Neural cell (in vitro differentiated cells): ENCODE measurements at regions not wholly inside any gene's neighbourhood (a gene's known extent, or its start where the extent isn't known, plus 50 kb on each side); places are given as distances from the start of the nearest gene placed in this dataset.
"Not testable (repeated sequence)": the region's sequence is repeated elsewhere in the genome, so short reads cannot be mapped to it uniquely, and the experiment has no call there.

Experiments used
- H2AFZ ChIP-seq: fragments of 200-600, 300-800 bp; sonication (generic), shearing (Covaris generic); 2 replicates; pipeline ENCODE4 v1.6.0; 2014; ENCODE audit warnings: low read depth, mild to moderate bottlenecking, antibody characterized with exemption, low read length, moderate library complexity
- H3F3A ChIP-seq: fragments of 200-600 bp; shearing (Covaris generic); 2 replicates; pipeline ENCODE4 v1.6.1; 2016; ENCODE audit warnings: mild to moderate bottlenecking, moderate library complexity, mixed read lengths, antibody characterized with exemption, low read length; ENCODE audit not compliant: insufficient read depth, poor library complexity, severe bottlenecking
- H3K27ac ChIP-seq: fragments of 200-600, 300-800 bp; sonication (generic), shearing (Covaris generic); 2 replicates; pipeline ENCODE4 v1.5.1; 2014; ENCODE audit warnings: mild to moderate bottlenecking, low read length, moderate library complexity
- H3K27me3 ChIP-seq: fragments of 300-800, 200-600 bp; sonication (generic), shearing (Covaris generic); 2 replicates; pipeline ENCODE4 v1.6.0; 2014; ENCODE audit warnings: mild to moderate bottlenecking, low read depth, low read length, moderate library complexity; ENCODE audit not compliant: insufficient read depth
- H3K36me3 ChIP-seq: fragments of 300-800, 200-600 bp; sonication (generic), shearing (Covaris generic); 2 replicates; pipeline ENCODE4 v1.5.1; 2014; ENCODE audit warnings: mild to moderate bottlenecking, antibody characterized with exemption, low read length, moderate library complexity; ENCODE audit not compliant: insufficient read depth
- H3K4me2 ChIP-seq: fragments of 300-800, 200-600 bp; sonication (generic), shearing (Covaris generic); 2 replicates; pipeline ENCODE4 v1.6.0; 2014; ENCODE audit warnings: mild to moderate bottlenecking, low read length
- H3K4me3 ChIP-seq: fragments of 300-800, 200-600 bp; sonication (generic), shearing (Covaris generic); 2 replicates; pipeline ENCODE4 v1.5.1; 2014; ENCODE audit warnings: mild to moderate bottlenecking, low read length, moderate library complexity
- H3K79me2 ChIP-seq: fragments of 200-600 bp; shearing (Covaris generic); replicated peaks from 2 replicates; pipeline ENCODE4 v1.6.0; 2014; ENCODE audit warnings: mild to moderate bottlenecking, low read length, moderate library complexity; ENCODE audit not compliant: insufficient read depth
- H3K9ac ChIP-seq: fragments of 300-800, 200-600 bp; sonication (generic), shearing (Covaris generic); 2 replicates; pipeline ENCODE4 v1.6.1; 2016; ENCODE audit warnings: mild to moderate bottlenecking, low read length, mixed read lengths
- H3K9me2 ChIP-seq: fragments of 200-600 bp; shearing (Covaris generic); 2 replicates; pipeline ENCODE4 v1.6.1; 2016; ENCODE audit warnings: mild to moderate bottlenecking, low read length, mixed read lengths; ENCODE audit not compliant: insufficient read depth
- H3K9me3 ChIP-seq: fragments of 200-600, 300-800 bp; sonication (generic), shearing (Covaris generic); 2 replicates; pipeline ENCODE4 v1.6.1; 2016; ENCODE audit warnings: mild to moderate bottlenecking, mixed run types, low read length, moderate library complexity, mixed read lengths
- H4K20me1 ChIP-seq: fragments of 200-600 bp; shearing (Covaris generic); 2 replicates; pipeline ENCODE4 v1.6.1; 2016; ENCODE audit warnings: mild to moderate bottlenecking, mixed run types; ENCODE audit not compliant: insufficient read depth
- CTCF ChIP-seq: fragments of 450-650 bp; IDR thresholded peaks from 2 replicates; pipeline ENCODE4 v1.5.1; 2014; ENCODE audit warnings: antibody characterized with exemption, mild to moderate bottlenecking, moderate library complexity; ENCODE audit not compliant: poor library complexity, severe bottlenecking
- EP300 ChIP-seq: fragments of 450-650 bp; conservative IDR thresholded peaks from 2 replicates; pipeline ENCODE4 v1.6.1; 2014; ENCODE audit warnings: antibody characterized with exemption, mild to moderate bottlenecking, moderate library complexity; ENCODE audit not compliant: poor library complexity, severe bottlenecking
- EZH2 ChIP-seq: fragments of 200-600, 300-800 bp; shearing (Covaris generic), sonication (generic); IDR thresholded peaks from 2 replicates; pipeline ENCODE4 v1.6.1; 2014; ENCODE audit warnings: antibody characterized with exemption, low read length, borderline replicate concordance, mild to moderate bottlenecking; ENCODE audit not compliant: insufficient read depth, poor library complexity, severe bottlenecking
- MXI1 ChIP-seq: fragments of 450-650 bp; conservative IDR thresholded peaks from 2 replicates; pipeline ENCODE4 v1.6.1; 2014; ENCODE audit warnings: antibody characterized with exemption, mild to moderate bottlenecking; ENCODE audit not compliant: poor library complexity, severe bottlenecking
- POLR2AphosphoS5 ChIP-seq: IDR thresholded peaks from 2 replicates; pipeline ENCODE4 v1.6.1; 2012
- RAD21 ChIP-seq: fragments of 450-650 bp; conservative IDR thresholded peaks from 2 replicates; pipeline ENCODE4 v1.6.1; 2014; ENCODE audit warnings: antibody characterized with exemption, mild to moderate bottlenecking, moderate library complexity
- REST ChIP-seq: IDR thresholded peaks from 2 replicates; pipeline ENCODE4 v1.6.1; 2012; ENCODE audit warnings: borderline replicate concordance
- SMC3 ChIP-seq: fragments of 450-650 bp; conservative IDR thresholded peaks from 2 replicates; pipeline ENCODE4 v1.6.1; 2014; ENCODE audit warnings: antibody characterized with exemption, mild to moderate bottlenecking, moderate library complexity; ENCODE audit not compliant: poor library complexity
- TAF1 ChIP-seq: IDR thresholded peaks from 2 replicates; pipeline ENCODE4 v1.6.1; 2012; ENCODE audit warnings: low read depth

- Histone ChIP-seq H4K20me1 (no peaks in the 10 kb centered on the region), H3K79me2 (no peaks in the 10 kb centered on the region), H2AFZ (no peak overlapping the region), H3F3A (no peaks in the 10 kb centered on the region), H3K9me2 (no peaks in the 10 kb centered on the region), H3K27ac (no peak overlapping the region), H3K27me3 (no peaks in the 10 kb centered on the region), H3K4me3 (no peak overlapping the region), H3K36me3 (no peaks in the 10 kb centered on the region), H3K9ac (no peak overlapping the region), H3K9me3 (no peaks in the 10 kb centered on the region), H3K4me2 (no peak overlapping the region)
- TF ChIP-seq CTCF: no peak
- TF ChIP-seq RAD21: no peak
- no peak for TF ChIP-seq SMC3
- TF ChIP-seq TAF1: no peak
- no peak for TF ChIP-seq EP300
- TF ChIP-seq EZH2: no peak
- no peak for TF ChIP-seq POLR2AphosphoS5
- TF ChIP-seq MXI1: no peak
- no peak for TF ChIP-seq REST
Measured at GRCh38 chr20:58033026-58033536, 195.4 kb downstream of the ANKRD60 start.

- no peaks in the 10 kb centered on the region for H3K9me3 ChIP-seq
- H3K4me2 ChIP-seq: no peak overlapping the region
- H2AFZ ChIP-seq: no peak overlapping the region
- H4K20me1 ChIP-seq: no peaks in the 10 kb centered on the region
- no peaks in the 10 kb centered on the region for H3F3A ChIP-seq
- no peaks in the 10 kb centered on the region for H3K27me3 ChIP-seq
- no peaks in the 10 kb centered on the region for H3K79me2 ChIP-seq
- no peak overlapping the region for H3K27ac ChIP-seq
- H3K9me2 ChIP-seq: no peaks in the 10 kb centered on the region
- H3K9ac ChIP-seq: no peak overlapping the region
- H3K4me3 ChIP-seq: no peak overlapping the region
- TF ChIP-seq EP300 (no peak), REST (no peak), EZH2 (no peak), SMC3 (no peak), CTCF (no peak), RAD21 (no peak), POLR2AphosphoS5 (no peak), TAF1 (no peak), MXI1 (no peak)
- H3K36me3 ChIP-seq: no peaks in the 10 kb centered on the region
Measured at GRCh38 chr20:58032599-58032998, 195.9 kb downstream of the ANKRD60 start.

- not testable (repeated sequence) for H3K4me3 ChIP-seq, H2AFZ ChIP-seq, H3K9ac ChIP-seq, H3K9me3 ChIP-seq, H4K20me1 ChIP-seq, H3F3A ChIP-seq, H3K79me2 ChIP-seq, H3K36me3 ChIP-seq, H3K4me2 ChIP-seq, H3K27ac ChIP-seq, H3K9me2 ChIP-seq, H3K27me3 ChIP-seq
Measured at GRCh38 chr20:58031350-58031749, 197.1 kb downstream of the ANKRD60 start.
